Activated CD4-positive, alpha-beta T cell treated with anti-CD3 and anti-CD28 coated beads, Interleukin-2, amount 50 U/mL, for 4 hours (primary cell): ENCODE measurements at regions not wholly inside any gene's neighbourhood (a gene's known extent, or its start where the extent isn't known, plus 50 kb on each side); places are given as distances from the start of the nearest gene placed in this dataset.

ENCODE experiments used
- DNase-seq, 2 experiments: peaks; one replicate each; pipeline ENCODE4 v3.0.0-alpha.2; 2020

DNA sequence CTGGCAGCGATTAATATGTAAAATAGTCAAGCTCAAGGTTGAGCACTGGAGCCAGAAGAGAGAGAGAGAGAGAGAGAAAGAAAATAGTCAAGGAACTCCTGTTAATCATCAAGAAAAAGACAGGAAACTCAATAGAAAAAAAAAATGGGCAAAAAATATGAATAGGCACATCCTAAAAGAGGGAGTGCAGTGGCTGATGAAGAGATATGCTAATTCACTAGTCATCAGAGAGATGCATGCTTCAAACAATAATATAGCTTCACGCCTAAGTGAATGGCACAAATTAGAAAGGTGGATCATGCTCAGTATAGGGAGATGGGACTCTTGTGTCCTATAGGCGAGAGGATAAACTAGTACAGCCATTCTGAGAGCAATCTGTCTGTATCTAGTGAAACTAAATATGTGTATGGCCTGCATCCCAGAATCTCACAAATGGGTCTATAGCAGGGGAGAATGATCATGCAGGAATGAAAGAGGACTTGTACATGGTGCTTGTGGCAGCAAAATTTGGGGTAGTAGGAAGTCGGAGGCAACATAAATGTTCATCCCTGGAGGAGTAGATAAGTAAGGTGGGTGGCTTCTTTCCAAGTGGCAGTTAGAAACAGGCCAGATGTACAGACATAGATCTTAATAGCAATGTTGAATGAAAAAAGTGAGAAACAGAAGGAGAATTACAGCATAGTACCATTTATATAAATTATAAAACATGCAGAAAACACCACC lies 176.8 kb downstream of the VEGFA start:
- no peak for DNase-seq

DNA sequence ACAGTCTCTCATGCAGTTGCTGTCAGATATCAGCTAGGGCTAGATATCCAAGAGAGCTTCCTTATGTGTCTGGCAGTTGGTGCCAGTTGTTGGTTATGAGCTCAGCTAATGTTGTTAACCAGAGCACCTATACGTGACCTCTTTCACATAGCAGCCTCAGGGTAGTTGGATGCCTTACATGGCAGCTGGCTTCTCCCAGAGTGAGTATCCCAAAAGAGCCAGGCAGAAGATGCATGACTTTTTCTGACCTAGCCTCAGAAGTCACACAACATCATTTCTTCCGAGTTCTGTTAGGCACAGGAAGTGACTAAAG lies 175.7 kb downstream of the VEGFA start:
- DNase-seq, result no peak

DNA sequence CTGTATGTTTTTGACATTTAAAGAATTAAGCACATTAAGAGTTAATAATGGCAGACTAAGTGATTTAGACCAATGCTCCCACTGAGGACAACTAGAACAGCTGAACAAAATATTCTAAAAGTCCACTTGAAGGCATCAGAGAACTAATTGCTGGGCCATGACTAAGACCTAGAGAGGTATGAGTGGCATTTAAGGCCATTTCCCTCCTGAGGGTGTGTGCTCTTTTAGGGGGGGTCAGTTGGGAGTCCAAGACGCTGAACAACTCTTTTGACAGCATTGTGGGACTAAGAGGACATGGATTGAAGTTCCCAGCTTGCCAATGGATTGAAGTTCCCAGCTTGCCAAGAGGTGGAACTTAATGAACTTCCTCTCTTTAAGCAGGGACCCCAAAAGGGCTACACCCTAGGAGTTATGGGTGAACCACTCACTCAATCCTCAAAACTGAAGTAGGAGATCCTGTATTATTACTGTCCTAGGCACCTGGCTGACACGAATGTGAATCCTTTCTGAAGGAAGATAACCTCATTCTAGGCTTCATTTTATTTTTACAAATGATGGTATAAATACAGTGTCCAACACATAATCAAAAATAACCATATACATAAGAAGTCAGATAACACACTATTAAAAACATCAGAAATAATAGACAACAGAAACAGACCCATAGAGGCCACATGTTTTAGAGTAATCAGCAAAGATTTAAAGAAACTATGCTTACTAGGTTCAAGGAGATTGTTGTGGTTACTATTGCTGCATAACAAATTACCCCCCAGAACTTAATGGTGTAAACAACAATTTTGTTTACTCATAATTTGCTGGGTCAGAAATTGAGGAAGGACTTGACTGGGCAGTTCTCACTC lies 175.1 kb downstream of the VEGFA start:
- no peak for DNase-seq

DNA sequence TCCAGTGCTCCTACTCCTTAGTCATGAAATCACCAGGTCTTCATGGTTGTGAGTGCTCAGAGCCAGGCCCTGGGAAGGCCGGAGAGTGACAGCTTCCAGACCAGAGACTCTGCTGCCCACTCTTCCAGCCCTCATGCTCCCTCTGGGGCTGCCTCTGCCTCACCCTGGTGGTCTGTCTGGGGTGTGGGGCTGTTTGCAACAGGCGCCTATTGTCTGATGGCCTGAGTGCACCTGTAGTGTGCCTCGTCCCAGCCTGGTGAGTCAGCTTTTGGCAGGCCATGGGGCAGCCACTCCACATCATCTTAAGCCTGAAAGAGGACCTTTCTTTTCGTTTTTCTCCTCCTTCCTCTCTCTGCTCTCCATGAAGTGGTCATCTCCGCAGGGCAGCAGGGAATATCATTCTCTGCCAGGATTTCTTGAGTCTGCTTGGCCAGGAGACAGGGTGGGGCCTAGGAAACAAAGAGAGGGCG lies 173.8 kb downstream of the VEGFA start:
- no peak for DNase-seq

DNA sequence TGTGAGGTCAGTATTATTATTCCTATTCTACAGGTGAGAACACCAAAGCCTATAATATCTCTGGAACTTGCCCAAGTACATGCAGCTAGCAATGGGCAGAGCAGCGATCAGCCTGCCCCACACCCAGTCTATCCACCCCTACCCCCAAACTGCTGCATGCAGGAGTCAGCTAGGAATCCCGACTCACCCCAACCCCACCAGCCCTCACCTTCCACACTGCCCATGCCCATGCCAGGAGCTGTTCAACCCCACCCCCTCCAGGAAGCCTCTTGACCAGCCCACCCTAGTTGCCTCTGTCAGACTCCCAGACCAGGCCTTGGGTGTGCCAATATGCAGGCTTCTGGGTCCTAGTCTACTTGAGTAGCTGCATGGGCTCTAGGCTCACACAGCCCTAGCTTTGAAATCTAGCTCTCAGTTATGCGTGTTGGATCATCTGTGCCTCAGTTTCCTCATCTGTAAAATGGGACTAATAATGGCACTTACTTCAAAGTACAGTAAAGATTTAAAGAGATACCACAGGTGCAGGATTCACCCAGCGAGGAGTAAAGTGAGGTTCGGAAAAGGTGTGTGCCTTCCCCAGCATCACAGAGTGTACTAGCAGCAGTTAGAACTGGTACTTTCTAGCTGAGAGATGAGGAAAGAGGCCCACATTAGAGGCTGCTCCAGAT lies 173.2 kb downstream of the VEGFA start:
- DNase-seq, result no peak

DNA sequence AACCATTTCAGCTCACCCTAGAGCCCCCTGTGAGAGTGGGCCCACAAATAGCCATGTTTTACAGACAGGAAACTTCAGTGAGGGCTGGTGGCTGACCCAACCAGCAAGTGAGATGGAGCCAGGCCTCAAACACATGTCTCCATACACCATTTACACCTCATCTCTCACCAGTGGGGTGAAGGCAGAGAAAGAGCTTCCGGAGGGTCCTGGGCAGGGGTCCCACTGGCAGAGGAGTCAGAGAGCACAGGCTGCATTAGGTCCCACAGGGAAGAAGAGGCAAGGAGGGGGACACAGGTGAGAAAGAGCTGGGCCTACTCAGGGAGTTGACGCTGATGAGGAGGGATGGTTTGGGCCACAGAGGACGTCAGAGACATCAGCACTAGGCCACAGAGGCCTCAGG lies 172.6 kb downstream of the VEGFA start:
- no peak for DNase-seq

DNA sequence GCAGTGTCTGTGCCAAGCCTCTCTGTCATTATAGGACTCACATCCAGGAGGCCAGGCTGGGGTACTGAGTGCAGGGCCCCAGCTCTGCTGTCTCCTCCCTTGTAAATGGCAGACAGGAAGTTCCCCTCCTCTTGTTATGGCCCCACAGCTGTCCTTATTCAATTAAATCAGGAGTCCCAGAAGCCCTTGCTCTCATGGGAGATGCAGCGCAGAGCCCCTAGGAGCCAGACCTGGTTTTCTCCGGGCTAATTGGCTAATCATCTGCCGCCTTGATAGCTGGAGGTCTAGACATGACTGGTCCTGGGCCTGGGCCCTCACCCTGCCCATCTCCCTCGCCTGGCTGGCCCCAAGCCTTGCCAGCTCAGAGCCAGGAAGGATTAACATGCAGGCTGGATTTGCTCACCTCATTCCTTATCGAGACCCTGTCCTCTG lies 172.0 kb downstream of the VEGFA start:
- DNase-seq, result no peak

DNA sequence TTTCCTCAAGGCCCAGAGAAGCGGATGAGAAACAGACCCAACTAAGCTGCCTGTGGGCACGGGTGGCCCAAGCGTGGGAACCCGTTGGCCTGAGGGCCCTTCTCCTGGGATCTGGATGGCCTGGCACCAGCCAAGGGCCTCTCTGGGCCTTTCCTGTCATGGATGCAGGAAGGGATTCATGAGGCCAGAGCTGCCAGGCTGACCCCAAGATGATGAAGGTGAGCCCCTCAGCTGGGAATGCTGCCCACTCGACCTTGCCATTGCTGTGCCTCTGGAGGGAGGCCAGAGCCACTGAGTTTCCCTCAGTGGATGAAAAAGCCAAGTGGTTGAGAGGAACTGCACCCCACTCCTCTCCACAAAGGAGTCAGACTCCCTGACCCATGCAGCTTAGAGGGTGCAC lies 171.2 kb downstream of the VEGFA start:
- no peak for DNase-seq

DNA sequence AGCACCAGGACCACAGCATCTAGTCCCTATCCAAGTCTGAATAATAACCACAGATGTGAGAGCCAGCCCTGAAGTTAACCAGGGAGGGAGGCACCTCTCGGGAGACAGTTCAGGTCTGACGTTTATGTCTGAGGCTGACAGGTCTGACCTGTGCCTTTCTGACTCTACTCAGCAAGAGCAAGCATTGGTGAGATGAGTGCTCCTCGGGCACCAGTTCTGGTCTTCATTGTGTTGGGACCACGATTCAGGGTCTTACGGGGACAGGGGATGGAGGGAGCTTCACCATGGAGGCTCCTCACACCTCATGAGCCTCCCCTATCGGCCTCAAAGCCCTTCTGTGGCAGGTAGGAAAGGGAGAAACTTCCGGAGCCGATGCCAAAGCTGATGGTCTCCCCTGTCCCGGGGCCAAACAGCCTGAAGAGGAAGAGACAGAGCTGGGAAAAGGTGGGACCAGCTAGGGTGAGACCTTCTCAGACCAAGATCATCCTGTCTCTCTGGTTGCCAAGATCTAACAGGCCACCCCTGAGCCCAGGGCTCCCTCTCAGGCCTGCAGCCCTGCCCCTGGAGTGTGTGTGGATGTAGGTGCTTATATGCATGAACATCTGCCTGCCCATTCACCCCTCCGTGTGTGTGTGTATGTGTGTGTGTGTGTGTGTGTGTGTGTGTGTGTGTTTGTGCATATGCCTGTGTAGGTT lies 170.5 kb downstream of the VEGFA start:
- no peak for DNase-seq

DNA sequence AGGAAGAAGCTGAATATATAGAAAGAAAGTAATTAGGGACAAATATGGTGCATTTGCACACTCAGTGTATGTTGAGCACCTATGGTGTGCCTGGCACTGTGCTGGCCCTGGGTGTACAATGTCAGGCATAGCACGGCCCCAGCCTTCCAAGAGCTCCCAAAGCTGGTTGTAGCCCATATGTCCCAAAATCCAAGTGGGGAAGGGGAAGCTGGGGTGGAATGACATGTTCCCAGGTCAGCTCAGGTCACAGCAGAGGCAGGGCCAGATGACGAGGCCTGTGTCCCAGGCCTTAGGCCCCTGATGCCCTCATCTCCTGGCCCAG lies 170.0 kb downstream of the VEGFA start:
- no peak for DNase-seq

DNA sequence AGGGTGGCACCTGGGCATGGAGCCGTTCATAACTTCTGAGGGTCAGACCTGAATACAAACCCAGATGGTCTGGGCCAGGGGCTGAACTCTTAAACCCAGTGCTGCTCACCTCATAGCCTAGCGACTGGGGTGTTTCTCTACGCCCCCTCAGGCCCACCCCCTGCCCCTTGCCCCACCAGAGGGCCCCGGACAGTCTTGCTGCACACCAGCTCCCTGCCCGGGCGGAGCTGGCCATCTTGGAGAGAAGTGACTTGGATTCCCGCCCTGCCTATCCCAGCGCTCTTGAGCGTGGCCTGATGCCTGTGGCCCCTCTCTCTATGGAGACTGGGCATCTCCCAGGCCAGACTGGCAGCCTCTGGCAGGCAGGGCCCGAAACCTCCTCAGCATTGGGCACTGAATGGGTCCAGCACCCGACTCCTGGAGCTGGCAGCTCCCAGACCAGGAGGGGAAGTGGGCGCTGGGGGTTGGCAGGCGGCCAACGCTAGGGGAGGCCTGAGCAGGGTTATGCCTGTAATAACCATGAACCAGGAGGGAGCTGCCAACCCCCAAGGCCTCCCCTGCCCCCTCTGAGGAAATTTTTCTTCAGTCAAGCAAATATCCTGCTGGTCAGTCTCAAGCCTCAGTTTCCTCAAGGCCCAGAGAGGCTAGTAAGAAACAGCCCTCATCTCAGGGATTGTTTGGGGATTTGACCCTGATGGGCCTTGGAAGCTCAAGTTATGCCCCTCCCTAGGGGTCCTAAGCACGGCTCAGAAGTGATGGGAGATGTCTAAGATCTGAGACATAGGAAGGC lies 169.5 kb downstream of the VEGFA start:
- no peak for DNase-seq

DNA sequence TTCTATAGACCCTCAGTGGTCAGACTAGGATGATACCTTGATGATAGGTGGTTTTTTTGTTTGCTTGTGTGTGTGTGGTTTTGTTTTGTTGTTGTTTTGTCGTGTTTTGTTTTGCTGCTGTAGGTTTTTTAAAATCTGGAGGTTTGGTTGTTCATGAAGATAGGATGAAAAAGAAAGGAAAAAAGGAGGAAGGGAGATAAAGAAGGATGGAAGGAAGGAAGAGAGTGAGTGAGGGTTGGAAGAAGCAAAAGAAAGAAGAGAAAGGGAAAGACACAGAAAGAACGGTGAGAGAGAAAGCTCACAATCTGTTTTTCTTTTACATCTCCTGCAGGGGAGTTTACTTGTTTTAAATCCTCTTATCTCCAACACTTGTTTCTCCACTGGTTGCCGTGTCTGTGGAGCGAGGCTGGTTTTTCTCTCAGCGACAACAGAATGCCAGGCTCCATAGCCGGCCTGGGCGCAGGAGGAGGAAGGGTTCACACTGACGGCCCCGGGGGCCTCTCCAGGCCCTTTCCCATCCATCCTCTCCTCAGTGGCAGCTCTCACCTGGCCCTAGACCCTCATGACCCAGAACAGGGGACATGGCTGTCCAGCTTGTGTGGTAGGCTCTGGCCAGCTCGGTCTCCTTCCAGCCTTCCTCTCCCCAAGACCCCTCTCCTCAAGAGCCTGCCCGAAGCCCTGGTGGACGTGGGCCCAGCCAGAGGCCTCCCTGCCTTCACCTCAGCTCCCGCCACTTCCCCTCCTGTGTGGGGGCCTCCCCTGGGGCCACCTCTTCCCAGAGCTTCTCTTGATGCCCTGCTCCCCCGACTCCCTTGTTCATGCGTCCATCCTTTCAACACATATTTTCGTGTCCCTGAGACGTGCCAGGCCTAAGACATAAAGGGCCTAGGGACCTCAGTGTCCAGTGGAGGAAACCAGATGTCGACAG lies 168.4 kb downstream of the VEGFA start:
- DNase-seq, result no peak

DNA sequence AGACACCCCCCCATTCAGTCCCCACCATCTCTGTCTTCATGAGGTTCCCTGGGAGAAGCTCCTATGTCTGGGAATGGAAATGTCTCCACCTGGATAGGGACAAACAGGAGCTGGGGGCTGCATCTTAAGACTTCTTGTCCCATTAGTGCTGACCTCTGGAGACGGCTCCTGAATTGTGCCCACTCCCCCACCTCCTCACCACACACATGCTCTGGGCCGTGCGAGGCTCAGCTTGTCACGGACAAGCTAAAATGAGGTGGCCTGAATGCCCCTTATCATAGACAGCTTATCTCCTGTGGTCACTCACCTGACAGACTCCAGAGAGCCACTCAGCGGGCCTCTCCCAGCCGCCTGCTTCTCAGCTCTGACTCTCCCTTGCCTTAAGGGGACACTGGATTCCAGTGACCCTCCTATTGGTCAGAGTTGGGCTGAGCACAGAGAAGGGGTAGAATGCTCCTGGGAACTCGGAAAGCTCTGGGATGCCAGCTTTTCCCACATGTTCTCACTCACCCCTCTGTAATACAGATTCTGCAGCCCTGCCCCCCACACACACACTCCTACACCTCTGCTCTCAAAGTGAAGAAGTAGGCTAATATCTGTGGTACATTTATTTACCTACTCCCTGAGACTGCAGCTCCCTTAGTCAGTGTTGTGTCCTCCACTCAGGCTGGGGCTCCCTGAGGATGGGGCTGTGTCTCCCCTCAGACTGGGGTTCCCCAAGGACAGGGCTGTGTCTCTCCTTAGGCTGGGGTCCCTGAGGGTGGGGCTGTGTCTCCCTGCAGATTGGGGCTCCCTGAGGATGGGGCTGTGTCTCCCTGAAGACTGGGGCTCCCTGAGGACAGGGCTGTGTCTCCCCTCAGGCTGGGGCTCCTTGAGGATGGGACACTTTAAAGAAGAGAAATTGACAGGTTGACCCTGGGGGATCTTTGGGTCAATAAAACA lies 167.5 kb downstream of the VEGFA start:
- no peak for DNase-seq

DNA sequence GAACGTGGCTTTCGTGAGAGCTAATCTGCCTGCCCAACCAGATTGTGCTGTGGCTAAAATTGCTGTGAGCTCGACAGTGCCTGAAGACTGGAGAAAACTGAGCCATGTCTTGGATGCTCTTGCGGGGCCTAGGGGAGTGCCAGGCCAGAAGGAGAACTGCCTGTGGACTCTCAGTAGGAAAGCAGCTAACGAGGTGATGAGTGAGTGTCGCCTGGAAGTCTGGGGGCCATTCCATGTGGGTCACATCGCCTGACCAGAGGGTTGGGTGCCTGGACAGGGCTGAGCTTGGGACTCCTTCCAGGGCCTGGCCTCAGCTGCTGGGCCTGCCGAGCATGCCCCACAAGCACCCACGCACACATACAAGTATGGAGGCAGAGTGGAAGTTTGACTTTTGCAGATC lies 166.5 kb downstream of the VEGFA start:
- no peak for DNase-seq

DNA sequence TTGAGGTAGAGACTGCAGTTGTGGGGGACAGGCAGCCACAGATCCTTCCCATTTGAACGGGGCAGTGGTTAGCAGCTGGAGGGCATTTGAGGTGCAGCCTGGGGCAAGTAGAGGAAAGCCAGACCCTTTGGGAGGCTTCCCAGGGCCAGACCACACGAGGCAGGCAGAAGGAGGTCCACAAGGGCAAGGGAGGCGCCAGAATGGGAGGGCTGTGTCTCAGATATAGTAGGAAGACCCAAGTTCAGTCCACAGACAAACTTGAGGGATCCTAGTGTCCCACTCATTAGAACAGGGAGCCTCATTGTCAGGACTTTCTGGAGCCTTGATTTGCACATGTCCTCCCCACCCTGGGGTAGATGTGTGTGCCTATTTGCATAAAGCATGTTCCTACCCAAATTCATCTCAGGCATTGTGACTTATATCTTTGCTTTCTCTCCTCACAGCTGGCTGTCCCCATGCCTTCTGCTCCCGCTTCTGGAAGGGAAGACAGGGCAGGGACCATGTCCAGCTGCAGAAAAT lies 166.0 kb downstream of the VEGFA start:
- DNase-seq, result no peak

DNA sequence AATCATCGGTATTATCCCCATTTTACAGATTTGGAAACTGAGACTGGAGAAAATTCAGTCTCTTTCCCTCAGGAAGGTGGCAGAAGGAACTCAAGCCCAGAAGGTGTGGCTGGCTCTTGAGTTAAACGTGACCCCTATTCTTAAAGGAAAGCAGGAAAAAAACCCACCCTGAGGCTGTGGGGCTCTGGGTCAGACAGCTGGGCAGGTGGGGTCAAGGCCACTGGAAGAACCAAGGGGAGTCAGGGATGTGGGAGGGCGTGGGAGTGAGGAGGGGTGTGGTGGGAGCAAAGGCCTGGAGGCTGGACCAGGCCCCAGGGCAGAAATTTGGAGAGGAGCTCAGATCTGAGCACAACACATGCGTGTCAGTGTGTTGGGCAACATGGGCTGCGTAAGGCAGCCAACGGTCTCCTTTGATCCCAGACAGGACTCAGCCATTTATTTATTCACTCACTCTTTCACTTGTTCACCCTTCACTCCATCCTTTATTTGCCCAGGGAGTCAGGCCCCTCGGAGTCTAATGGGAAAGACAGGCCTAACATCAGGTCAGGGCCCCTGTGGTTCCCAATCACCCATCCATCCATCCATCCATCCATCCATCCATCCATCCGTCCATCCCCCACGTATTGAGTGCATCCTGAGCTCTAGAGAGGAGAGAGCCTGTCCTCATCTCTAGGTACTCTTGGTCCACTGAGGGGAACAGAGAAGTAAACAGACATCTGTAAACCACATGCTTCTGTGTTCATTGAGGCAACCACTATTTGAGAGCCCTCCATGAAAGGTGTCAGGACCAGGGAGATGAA lies 165.0 kb downstream of the VEGFA start:
- DNase-seq, result no peak

DNA sequence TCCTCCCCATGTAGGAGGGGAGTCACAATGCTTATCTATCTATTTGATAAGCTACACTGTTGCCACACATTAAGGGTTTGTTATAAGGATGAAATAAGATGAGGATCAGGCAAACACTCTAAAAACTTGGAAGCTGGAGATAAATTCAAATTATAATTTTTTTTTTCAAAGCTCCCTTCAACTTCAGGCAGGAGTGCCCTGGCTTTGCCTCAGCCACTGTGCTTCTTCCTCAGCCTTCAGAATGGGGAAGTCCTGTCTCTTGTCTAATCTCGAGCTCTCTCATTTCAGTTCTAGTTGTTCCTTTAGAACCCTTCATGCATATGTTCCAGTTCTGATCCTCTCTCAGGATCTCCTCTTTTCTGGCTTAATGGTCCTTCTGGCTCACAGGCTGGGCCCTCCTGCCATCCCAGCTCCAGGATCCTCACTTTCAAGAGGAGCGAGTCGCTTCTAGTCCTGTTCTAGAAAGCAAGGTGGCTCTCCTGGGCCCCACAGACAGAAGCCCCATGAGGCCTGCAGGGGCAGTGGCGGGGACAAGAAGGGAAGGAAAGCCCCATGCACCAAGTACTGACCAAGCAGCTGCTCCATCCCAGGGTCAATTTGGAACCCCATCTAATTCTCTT lies 164.3 kb downstream of the VEGFA start:
- DNase-seq, result no peak

DNA sequence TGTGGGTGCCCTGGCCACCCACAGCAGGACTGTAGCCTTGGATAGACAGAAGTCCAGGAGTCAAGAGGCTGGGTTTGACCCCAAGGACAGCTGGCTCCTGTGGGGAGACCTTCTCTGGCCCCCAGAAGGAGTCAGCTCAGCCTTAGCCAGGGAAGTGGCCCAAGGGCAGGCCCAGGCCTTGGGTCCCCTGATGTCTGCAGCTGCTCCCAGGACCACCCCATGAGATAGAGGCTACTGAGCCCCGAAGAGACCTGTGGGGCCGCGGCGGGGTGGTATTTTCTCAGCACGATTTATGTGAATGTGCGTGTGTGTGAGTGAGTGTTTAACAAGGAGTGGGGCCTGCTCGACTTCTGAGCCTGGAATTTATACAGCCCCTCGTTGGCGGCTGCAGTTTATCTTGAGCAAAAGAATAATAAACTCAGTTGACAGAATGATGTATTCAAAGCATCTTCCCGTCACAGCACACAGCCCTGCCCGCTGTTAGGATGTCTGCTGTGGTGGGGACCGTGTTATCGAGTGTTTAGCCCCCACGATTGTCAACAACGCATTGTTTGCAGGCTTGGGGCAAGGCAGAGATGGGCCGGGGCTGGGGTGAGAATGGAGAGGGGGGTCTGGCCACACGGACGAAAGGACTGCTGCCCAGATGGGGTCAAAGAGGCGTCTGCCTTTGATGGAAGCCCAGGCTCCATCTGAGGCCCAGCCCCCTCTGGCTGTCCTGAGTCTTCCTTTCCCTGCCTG lies 163.3 kb downstream of the VEGFA start:
- no peak for DNase-seq
